GM21737 (cell line): ENCODE measurements at regions not wholly inside any gene's neighbourhood (a gene's known extent, or its start where the extent isn't known, plus 50 kb on each side); places are given as distances from the start of the nearest gene placed in this dataset.
"Not testable (repeated sequence)": the region's sequence is repeated elsewhere in the genome, so short reads cannot be mapped to it uniquely, and the experiment has no call there.

Experiments
- ATAC-seq: cut with Tn5 transposase; IDR thresholded peaks from one replicate; pipeline ENCODE4 v1.9.1; 2021; ENCODE audit warnings: mild to moderate bottlenecking, moderate library complexity; ENCODE audit not compliant: unreplicated experiment

DNA sequence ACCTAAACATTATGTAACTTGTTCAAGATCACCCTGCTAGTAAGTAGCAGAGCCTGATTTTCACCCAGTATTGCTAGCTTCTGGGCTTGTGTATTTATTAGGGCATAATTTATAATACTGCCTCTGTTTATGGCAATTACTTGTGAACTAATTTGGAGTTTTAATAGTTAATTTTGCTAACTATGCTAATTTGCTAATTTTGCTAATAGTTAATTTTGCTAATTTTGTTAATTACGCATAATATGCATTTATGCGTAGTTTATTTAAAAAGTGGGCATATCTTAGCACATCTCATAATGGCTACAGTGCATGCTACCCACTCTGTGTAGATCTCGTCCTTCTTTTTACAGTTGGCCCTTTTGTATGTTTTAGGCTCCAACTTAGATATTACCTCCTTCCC is 898.1 kb upstream of the EPHA5 start:
- ATAC-seq, result no peak

DNA sequence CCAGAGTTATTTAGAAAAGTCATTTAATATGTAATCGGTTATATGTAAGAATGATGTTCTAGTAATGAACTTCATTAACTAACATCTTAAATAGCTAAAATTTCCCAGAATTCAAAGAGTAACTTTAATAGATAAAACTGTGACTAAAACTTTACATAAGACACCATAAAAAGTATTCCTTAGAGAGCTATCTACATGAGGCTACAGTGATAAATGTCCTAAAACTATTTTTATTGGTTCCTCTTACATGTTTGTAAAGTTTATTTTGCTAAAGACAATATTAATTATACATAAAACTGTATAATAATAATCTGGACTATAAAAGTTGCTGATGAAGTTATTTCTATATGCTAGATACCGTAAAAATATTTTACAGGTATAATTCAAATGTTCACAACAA is 897.7 kb upstream of the EPHA5 start:
- no peak for ATAC-seq

- no peak for ATAC-seq
Observed at GRCh38 chr4:66567551-66567950, 897.3 kb upstream of the EPHA5 start.

DNA sequence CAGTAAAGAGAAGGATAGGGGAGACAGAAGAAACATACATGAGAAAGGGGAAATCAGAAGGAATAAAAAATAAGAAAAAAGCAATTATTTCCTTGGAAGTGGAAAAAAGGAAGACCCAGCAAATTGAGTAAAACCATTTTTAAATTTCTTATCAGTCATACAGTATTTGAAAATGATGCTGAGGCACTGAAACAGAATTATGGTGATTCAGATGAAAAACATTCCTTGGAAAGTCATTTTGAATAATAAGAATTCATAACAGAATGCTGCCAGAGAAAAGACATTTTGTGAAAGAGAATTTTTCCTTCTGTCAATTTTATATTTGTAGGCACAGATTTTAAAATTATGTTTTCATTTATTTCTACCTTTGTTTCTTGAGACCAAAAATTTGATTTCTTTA is 895.5 kb upstream of the EPHA5 start:
- ATAC-seq, result no peak

- no peak for ATAC-seq
Observed at GRCh38 chr4:66564901-66565651, 894.8 kb upstream of the EPHA5 start.

GRCh38 chr4:66562276-66562806 is 892.1 kb upstream of the EPHA5 start:
- no peak for ATAC-seq

- not testable (repeated sequence) for ATAC-seq
Observed at GRCh38 chr4:66561465-66562053, 891.3 kb upstream of the EPHA5 start.

GRCh38 chr4:66558651-66559050 is 888.4 kb upstream of the EPHA5 start:
- no peak for ATAC-seq

DNA sequence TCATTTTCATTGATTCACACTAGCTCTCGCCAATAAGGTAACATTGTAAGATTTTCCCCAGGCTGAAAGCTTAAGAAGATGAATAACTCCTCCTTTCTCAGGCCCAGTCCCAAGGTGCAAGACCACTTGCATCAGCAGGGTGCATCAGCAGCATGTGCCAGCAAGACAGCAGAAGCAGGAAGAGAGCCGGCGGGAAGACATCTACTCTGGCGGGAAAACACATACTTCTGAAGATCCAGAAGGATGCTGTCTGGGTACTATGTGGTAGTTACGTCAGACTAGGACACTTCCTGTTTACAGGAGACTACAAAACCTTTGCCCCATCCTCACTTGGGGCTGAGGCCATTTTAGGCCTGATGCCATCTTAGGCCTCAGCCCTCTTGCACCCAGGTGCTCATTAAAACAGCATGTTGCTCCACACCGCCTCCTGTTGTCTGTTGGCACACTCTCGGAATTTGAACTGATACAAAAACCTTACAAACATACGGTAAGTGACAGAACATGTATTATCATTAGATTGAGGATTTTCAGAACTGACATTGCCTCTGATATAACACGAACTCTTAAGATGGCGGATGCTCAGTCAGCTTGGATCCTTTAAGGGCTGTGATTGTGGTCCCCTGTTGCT is 886.5 kb upstream of the EPHA5 start:
- no peak for ATAC-seq

GRCh38 chr4:66555301-66555700 is 885.0 kb upstream of the EPHA5 start:
- no peak for ATAC-seq

DNA sequence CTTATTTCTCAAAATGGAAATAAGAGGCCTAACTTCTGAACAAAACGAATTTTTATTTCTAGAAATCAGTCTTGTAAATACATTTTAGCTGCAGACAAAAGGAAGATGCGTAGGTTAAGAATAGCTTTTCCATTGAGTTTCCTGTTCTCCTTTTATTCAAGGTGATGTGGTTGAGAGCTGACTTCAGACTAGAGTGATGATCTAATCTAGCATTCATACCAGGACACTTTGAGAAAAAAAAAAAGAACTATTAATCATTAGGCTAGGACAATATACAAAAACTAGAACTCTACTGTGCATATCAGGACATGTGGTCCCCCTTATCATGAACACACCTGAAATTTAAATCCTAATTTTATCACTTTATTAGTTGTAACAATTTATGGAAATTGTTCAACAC is 884.5 kb upstream of the EPHA5 start:
- ATAC-seq, result no peak

DNA sequence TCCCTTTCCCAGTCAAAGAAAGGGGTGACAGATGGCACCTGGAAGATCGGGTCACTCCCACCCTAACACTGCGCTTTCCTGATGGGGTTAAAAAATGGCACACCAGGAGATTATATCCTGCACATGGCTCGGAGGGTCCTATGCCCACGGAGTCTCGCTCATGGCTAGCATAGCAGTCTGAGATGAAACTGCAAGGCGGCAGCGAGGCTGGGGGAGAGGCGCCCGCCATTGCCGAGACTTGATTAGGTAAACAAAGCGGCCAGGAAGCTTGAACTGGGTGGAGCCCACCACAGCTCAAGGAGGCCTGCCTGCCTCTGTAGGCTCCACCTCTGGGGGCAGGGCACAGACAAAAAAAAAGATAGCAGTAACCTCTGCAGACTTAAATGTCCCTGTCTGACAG is 875.0 kb upstream of the EPHA5 start:
- ATAC-seq, result not testable (repeated sequence)

GRCh38 chr4:66544281-66544680 is 874.0 kb upstream of the EPHA5 start:
- ATAC-seq, result no peak

DNA sequence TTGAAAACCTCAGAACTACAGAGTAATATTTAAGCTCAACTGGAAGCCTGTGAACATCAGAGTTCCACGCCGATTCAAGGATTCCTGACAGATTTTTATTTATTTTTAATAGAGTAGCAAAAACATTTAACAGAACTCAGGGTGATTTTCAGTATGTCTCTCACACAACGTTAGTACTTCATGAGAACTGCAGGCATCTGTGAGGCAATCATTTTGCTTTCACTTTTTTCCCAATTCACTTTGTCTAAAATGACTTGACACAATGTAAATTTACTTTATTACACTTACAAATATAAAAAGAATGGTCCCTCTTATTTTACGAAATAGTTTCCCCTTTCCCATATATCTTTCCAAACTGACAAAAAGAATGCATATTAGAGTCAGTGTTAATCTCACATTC is 869.5 kb upstream of the EPHA5 start:
- no peak for ATAC-seq

- no peak for ATAC-seq
Observed at GRCh38 chr4:66524781-66525180, 854.5 kb upstream of the EPHA5 start.

DNA sequence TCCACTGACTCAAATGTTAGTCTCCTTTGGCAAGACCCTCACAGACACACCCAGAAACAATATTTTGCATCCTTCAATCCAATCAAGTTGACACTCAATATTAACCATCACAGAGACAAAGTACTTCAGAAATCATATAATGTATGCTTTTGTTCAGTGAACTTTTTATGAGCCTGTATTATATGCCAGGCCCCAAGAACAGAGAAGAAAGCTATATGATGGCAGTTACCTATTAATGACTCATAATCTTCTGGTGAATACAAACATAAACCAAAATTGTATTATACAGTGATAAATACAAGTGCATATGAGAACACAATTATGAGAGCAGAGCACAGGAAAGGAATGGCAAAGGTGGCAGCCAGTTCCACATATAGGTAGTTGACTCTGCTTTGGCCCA is 852.0 kb upstream of the EPHA5 start:
- ATAC-seq, result no peak

DNA sequence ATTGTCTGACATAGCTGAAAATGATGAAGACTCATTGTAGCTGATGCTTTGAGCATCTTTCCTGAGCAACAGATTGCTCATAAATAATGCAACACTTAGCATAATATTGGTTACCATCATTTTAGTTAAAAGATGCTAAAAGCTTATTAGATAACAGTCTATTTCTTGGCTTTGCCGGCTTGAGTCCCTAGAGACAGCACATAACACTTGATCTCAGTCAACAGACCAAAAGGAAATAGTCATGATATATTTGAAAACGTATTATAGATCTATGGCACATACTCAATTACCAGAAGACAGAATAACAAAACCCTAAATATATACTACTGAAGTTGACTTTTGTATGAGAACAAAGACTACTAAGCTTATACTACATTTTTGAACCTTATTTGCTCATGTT is 846.7 kb upstream of the EPHA5 start:
- ATAC-seq, result no peak

GRCh38 chr4:66506985-66507384 is 836.7 kb upstream of the EPHA5 start:
- ATAC-seq, result no peak

DNA sequence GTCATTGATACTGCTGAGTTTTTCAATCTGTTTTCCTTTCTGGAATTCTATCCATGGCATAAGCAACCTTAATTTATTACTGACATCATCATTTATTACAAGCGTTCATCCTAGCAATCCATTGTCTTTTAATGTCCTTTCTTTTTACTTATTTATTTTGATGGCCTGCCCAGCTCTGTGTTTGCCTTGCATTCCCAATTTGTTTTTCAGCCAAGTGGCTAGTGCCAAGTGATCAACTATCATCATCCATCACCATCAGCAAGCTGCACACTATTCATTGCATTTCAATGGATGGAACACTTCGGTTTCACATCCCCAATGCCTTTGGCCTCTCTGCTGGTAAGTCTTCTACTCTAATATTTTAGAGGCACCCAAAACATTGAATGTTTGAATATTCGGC is 831.7 kb upstream of the EPHA5 start:
- ATAC-seq, result no peak

GRCh38 chr4:66490729-66491128 is 820.4 kb upstream of the EPHA5 start:
- ATAC-seq, result no peak

DNA sequence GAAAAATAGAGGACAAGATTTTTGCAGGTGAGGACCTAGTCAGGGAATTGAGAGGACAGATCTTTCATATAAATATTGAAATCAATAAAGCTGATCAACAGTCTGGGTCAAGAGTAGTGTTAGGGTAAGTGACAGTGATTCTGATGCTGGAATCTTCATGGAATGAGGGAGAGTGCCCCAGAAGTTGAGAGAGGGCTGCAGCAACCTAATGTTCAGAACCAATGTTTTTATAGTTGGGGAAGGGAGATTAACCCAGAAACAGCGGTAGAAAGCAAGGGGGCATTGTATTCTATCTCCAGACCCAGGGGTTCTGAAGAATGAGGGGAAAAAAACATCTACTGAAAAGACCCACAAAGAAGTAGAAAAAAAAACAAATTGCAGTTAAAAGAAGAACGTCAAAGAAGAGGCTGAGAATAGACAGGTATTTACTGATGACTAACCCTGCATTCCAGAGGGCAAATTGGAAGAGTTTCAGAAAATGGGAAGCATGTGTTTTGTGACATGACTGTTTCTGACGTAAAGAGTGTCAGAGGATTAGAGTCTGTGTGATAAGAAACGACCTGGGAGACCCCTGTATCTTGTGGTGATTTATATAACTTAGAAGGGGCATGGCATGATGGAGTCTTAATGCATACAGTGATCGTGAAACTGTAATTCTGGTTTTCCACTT is 819.6 kb upstream of the EPHA5 start:
- no peak for ATAC-seq

DNA sequence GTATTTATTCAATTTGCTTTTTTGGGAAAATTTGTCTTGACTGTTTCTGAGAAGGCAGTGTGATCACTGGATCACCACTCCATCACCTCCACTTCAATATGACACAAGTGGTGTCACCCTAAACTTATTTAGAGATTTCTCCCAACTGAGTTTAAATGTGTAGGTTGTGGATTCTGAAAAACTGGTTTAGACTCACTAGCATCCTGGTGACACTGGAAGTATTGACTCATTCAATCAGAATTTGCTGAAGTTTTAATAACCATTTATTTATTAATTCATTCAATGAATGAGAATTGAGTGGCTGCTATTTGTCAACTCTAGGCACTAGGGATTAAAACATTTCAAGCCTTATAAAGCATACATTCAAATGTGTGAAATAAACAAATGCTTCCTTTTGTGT is 819.1 kb upstream of the EPHA5 start:
- no peak for ATAC-seq
